Chondrocyte (in vitro differentiated cells): ENCODE measurements at regions not wholly inside any gene's neighbourhood (a gene's known extent, or its start where the extent isn't known, plus 50 kb on each side); places are given as distances from the start of the nearest gene placed in this dataset.

Experiments
- DNase-seq: peaks from one replicate; pipeline ENCODE4 v3.0.0; 2021; ENCODE audit warnings: mixed read lengths, low spot score
- H3K27ac Mint-ChIP-seq: one replicate; pipeline ENCODE4 v1.8.0; 2021; ENCODE audit warnings: mild to moderate bottlenecking, moderate library complexity, mixed read lengths; ENCODE audit not compliant: unreplicated experiment
- H3K27me3 Mint-ChIP-seq: 2 replicates; pipeline ENCODE4 v1.8.0; 2021; ENCODE audit warnings: low read depth, mixed read lengths
- H3K36me3 Mint-ChIP-seq: 2 replicates; pipeline ENCODE4 v1.8.0; 2021; ENCODE audit warnings: low read depth, mixed read lengths
- H3K4me1 Mint-ChIP-seq: 2 replicates; pipeline ENCODE4 v1.8.0; 2021; ENCODE audit warnings: low read depth, mild to moderate bottlenecking, mixed read lengths
- H3K4me3 Mint-ChIP-seq: one replicate; pipeline ENCODE4 v1.8.0; 2021; ENCODE audit warnings: mild to moderate bottlenecking, moderate library complexity, mixed read lengths; ENCODE audit not compliant: unreplicated experiment
- H3K9me3 Mint-ChIP-seq: 2 replicates; pipeline ENCODE4 v1.8.0; 2021; ENCODE audit warnings: low read depth, mixed read lengths
- TF ChIP-seq, protein P1 (sequence below): fragments of 200-600 bp; sonication (generic); IDR thresholded peaks from 2 replicates; pipeline ENCODE4 v1.5.0; 2021; ENCODE audit warnings: antibody characterized with exemption, mild to moderate bottlenecking, moderate library complexity

DNA sequence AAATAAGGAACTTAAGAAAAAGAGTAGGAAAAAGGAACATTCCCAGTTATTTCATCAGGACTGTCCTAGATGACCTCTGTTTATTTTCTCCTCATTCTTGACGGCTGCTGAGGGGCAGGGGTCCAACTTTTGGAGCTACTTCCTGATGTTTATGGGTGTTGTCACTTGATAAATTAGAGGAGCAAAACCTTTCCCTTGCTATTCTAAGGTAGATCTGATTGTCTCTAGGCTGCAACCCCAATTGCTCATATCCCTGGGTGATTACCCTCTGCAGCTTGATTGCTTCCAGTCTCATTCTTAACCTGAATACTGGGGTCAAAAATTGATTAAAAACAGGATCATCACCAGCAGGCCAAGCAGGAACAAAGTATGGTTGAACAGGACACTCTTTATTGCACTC, 311.0 kb upstream of the NDN start:
- Mint-ChIP-seq H3K36me3 (no peaks in the 10 kb centered on the region), H3K27ac (no peak overlapping the region), H3K4me1 (no peaks in the 10 kb centered on the region), H3K27me3 (no peaks in the 10 kb centered on the region), H3K9me3 (peaks cover 57% of the 10 kb centered on the region), H3K4me3 (no peak overlapping the region)
- DNase-seq = no peak
- TF ChIP-seq, protein P1, sequence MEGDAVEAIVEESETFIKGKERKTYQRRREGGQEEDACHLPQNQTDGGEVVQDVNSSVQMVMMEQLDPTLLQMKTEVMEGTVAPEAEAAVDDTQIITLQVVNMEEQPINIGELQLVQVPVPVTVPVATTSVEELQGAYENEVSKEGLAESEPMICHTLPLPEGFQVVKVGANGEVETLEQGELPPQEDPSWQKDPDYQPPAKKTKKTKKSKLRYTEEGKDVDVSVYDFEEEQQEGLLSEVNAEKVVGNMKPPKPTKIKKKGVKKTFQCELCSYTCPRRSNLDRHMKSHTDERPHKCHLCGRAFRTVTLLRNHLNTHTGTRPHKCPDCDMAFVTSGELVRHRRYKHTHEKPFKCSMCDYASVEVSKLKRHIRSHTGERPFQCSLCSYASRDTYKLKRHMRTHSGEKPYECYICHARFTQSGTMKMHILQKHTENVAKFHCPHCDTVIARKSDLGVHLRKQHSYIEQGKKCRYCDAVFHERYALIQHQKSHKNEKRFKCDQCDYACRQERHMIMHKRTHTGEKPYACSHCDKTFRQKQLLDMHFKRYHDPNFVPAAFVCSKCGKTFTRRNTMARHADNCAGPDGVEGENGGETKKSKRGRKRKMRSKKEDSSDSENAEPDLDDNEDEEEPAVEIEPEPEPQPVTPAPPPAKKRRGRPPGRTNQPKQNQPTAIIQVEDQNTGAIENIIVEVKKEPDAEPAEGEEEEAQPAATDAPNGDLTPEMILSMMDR = no peak

DNA sequence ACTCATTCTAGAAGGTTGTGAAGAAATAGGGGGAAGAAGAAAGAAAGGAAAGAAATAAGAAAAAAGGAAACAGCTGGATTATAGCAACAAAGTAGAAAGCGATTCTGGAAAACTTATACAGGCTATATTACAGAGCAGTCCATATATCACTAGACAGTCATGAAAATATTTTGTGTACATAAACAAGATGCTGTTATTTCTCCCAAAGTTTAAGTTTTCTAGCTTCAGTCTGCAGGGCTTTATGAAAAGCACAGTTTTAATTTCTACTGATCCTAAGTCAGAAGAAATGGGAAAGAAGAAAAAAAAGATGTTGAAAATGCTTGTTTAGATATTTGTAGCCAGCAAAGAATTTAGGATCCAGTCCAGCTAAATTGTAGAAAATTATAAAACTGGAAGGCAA, 321.4 kb upstream of the NDN start:
- no peaks in the 10 kb centered on the region for H3K27me3 Mint-ChIP-seq
- H3K27ac Mint-ChIP-seq = no peak overlapping the region
- TF ChIP-seq, protein P1 = no peak
- no peaks in the 10 kb centered on the region for H3K4me1 Mint-ChIP-seq
- H3K4me3 Mint-ChIP-seq = no peak overlapping the region
- no peak for DNase-seq
- H3K36me3 Mint-ChIP-seq = no peaks in the 10 kb centered on the region
- H3K9me3 Mint-ChIP-seq = peaks cover 58% of the 10 kb centered on the region

DNA sequence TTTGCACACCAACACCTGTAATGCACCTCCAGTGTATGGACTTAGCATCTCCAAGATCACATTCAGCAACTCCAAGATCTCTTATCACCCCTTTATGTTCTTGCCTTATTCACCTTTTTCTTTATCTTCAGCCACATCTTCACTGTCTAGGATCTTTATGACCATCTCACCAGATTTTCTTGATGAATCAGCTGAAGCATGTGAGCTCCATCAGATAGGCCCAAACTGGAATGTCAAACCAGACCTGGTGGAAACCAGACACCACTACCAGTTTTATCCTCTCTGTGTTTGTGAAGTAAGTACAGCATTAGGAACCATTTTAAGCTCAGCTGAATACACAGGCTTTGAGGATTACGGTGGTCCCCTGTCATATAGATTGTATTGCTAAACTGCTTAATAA, 330.4 kb upstream of the NDN start:
- no peak for DNase-seq
- Mint-ChIP-seq H3K36me3 (no peaks in the 10 kb centered on the region), H3K9me3 (peaks cover 37% of the 10 kb centered on the region)

DNA sequence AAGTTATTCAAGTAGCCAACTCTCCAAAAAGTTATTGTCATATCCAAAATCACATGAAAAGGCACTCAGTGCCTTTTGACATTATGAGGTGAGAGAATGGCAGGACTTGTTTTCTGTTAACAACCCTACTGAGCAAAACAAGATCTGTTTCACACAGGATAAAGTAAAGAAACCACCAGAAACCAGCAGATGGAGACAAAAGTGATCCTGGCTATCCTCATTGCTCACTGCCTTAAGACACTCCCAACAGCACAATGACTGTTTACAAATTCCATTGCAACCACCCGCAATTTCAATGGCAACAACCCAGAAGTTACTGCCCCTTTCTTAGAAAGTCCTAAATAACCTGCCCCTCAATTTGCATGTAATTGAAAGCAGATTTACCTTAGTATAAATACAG, 352.6 kb upstream of the NDN start:
- H3K4me1 Mint-ChIP-seq = no peaks in the 10 kb centered on the region
- no peak overlapping the region for H3K4me3 Mint-ChIP-seq
- TF ChIP-seq, protein P1 = no peak
- H3K27ac Mint-ChIP-seq = no peak overlapping the region
- no peaks in the 10 kb centered on the region for H3K36me3 Mint-ChIP-seq
- H3K9me3 Mint-ChIP-seq = peaks cover 64% of the 10 kb centered on the region
- H3K27me3 Mint-ChIP-seq = no peaks in the 10 kb centered on the region
- no peak for DNase-seq

More for the DNA sequence above, 330.4 kb upstream of the NDN start:
- H3K27me3 Mint-ChIP-seq = no peaks in the 10 kb centered on the region
- H3K27ac Mint-ChIP-seq = no peak overlapping the region
- TF ChIP-seq, protein P1 = no peak
- no peaks in the 10 kb centered on the region for H3K4me1 Mint-ChIP-seq
- no peak overlapping the region for H3K4me3 Mint-ChIP-seq

DNA sequence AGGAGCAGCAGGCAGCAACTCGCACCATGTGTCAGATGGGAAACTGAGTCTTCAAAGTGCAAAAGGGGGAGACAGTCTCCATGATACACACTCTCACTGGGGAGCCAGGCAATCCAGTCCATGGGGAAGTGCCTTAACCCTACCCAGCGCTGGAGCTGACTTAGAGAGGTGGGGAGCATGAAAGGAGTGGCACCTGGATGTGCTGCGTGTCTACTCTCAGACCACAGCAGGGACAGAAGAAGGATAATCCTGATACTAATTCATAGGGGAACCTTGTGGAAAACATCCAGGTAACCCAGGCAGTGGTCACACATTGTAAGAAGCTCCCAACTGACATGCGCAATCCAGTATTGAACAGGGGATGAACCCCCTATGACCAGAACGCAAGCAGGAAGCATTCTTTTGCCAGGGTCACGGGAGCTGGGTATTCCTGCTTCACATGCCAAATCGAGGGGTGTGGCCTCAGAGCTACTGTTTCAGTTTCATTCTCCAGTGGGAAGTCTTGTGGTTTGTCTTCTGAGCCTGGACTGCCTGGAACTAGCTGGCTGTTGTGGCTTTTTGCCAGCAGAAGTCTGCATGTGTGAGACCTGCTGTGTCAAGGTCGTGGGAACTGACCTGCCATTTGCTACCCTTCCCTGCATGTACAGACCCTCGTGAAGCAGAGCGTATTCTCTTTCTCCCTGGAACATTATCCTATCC, 367.6 kb upstream of the NDN start:
- Mint-ChIP-seq H3K27me3 (no peaks in the 10 kb centered on the region), H3K36me3 (no peaks in the 10 kb centered on the region), H3K4me3 (no peak overlapping the region), H3K27ac (no peak overlapping the region), H3K4me1 (no peaks in the 10 kb centered on the region), H3K9me3 (peaks cover 33% of the 10 kb centered on the region)
- no peak for DNase-seq
- TF ChIP-seq, protein P1 = no peak
